GM21528 (cell line): ENCODE measurements at regions not wholly inside any gene's neighbourhood (a gene's known extent, or its start where the extent isn't known, plus 50 kb on each side); places are given as distances from the start of the nearest gene placed in this dataset.
"Not testable (repeated sequence)": the region's sequence is repeated elsewhere in the genome, so short reads cannot be mapped to it uniquely, and the experiment has no call there.

Experiments
- ATAC-seq: cut with Tn5 transposase; IDR thresholded peaks from one replicate; pipeline ENCODE4 v1.9.1; 2021; ENCODE audit warnings: mild to moderate bottlenecking, moderate library complexity; ENCODE audit not compliant: unreplicated experiment, low FRiP score

DNA sequence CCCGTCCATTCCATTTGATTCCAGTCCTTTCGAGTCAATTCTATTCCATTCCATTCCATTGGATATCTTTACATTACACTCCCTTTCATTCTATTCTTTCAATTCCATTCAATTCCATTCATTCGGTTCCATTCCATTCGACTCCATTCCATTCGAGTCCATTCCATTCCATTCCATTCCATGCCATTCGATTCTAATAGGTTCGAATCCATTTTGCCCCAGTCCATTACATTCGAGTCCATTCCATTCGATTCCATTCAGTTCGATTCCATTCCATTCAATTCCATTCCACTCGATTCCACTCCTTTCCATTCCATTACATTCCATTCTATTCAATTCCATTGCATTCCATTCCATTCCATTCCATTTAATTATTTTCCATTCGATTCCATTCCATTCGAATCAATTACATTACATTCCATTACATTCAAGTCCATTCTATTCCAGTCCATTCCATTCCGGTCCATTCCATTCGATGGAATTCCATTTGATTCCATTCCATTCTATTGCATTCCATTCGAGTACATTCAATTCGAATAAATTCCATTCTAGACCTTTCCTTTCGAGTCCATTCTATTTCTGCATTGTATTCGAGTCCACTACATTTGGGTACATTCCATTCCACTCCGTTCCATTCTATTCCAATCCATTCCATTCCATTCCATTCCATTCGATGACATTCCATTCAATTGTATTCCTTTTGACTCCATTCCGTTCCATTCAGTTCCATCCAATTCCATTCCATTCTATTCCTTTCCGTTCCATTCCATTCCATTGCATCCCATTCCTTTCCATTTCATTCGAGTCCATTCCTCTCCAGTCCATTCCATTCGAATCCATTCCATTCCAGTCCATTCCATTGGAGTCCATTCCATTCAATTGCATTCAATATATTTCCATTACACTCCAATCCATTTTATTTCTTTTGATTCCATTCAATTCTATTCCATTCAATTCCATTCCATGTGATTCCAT, 2604.8 kb upstream of the TPTE start:
- no peak for ATAC-seq

DNA sequence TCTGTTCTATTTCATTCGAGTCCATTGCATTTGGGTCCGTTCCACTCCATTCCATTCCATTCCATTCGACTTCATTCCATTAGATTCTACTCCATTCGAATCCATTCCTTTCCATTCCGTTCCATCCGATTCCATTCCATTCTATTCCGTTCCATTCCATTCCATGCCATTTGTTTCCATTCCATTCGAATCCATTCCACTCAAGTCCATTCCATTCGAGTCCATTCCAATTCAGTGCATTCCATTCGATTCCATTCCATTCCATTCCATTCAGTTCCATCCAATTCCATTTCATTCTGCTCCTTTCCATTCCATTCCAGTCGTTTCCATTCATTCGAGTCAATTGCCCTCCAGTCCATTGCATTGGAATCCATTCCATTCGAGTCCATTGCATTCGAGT, 2603.7 kb upstream of the TPTE start:
- ATAC-seq = no peak

DNA sequence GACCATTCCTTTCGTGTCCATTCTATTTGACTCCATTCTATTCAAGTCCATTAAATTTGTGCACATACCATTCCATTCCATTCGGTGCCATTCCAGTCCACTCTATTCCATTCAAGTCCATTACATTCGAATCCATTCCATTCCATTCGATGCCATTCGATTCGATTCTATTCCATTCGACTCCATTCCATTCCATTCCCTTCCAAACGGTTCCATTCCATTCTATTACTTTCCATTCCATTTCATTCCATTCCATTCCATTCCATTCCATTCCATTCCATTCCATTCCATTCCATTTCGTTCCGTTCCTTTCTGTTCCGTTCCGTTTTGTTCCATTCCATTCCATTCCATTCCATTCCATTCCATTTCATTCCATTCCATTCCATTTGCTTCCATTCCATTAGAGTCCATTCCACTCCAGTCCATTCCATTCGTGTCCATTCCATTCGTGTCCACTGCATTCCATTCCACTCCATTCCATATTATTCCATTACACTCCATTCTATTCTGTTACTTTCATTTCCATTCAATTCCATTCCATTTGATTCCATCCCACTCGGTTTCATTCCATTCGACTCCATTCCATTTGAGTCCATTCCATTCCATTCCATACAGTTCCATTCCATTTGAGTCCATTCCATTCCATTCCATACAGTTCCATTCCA, 2595.3 kb upstream of the TPTE start:
- ATAC-seq = peak; percentile 80

DNA sequence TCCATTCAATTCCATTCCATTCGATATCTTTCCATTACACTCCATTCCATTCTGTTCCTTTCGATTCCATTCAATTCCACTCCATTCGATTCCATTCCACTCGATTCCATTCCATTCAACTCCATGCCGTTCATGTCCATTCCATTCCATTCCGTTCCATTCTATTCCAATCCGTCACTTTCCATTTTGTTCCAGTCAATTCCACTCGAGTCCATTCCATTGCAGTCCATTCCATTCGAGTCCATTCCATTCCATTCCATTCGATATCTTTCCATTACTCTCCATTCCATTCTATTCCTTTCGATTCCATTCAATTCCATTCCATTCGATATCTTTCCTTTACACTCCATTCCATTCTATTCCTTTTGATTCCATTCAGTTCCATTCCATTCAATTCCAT, 2592.9 kb upstream of the TPTE start:
- ATAC-seq = not testable (repeated sequence)

DNA sequence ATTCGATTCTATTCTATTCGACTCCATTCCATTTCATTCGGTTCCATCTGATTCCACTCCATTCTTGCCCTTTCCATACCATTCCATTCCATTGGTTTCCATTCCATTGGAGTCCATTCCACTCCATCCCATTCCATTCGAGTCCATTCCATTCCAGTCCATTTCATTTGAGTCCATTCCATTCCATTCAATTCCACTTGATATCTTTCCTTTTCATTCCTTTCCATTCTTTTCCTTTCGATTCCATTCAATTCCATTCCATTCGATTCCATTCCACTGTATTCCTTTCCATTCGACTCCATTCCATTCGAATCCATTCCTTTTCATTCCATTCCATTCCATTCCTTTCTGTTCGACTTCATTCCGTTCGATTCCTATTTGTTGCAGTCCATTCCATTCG, 2591.8 kb upstream of the TPTE start:
- not testable (repeated sequence) for ATAC-seq

DNA sequence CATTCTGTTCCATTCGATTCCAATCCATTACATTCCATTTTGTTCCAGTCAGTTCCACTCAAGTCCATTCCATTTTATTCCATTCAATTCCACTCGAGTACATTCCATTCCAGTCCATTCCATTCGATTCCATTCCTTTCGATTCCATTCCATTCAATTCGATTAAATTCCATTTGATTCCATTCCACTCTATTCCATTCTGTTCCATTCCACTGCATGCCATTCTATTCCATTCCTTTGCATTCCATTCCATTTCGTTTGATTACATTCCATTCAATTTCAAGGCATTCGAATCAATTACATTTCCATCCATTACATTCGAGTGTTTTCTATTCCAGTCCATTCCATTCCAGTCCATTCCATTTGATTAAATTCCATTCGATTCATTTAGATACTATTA, 2590.9 kb upstream of the TPTE start:
- not testable (repeated sequence) for ATAC-seq

DNA sequence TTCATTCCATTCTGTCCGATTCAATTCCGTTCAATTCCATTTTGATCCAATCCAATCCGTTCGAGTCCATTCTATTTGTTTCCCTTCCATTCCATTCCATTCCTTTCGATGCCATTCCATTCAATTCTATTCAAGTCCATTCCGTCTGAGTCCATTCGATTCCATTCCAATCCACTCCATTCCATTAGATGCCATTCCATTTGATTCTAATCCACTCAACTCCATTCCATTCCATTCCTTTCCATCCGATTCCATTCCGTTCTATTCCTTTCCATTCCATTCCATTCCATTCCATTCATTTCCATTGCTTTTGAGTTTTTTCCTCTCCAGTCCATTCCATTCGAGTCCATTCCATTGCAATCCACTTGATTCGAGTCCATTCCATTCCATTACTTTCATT, 2589.3 kb upstream of the TPTE start:
- ATAC-seq = not testable (repeated sequence)

DNA sequence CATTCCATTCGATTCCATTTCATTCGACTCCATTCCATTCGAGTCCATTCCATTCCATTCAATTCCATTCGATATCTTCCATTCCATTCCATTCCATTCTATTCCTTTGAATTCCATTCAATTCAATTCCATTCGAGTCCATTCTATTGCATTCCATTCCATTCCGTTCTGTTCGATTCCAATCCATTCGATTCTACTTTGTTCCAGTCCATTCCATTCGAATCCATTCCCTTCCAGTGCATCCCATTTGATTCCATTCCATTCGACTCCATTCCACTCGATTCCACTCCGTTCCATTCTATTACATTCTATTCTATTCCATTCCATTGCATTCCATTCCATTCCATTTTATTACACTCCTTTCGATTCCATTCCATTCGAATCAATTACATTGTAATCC, 2588.5 kb upstream of the TPTE start:
- ATAC-seq = not testable (repeated sequence)

DNA sequence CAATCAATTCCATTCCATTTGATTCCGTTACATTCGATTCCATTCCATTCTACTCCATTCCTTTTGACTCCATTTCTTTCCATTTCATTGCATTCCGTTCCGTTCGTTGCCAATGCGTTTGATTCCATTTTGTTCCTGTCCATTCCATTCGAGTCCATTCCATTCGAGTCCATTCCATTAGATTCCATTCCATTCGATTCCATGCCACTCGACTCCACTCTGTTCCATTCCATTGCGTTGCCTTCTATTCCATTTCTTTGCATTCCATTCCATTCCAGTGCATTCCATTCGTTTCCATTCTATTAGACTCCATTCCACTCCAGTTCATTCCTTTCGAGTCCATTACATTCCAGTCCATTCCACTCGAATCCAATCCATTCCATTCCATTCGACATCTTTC, 2587.5 kb upstream of the TPTE start:
- no peak for ATAC-seq

DNA sequence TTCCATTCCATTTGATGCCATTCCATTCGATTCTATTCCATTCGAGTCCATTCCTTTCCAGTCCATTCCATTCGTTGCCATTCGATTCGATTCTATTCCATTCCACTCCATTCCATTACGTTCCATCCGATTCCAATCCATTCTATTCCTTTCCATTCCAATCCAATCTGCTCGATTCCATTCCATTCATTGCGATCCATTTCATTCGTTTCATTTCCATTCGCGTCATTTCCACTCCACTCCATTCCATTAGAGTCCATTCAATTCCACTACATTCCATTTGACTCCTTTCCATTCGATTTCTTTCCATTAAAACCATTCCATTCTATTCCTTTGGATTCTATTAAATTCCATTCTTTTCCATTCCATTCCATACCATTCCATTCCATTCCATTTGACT, 2584.1 kb upstream of the TPTE start:
- not testable (repeated sequence) for ATAC-seq

DNA sequence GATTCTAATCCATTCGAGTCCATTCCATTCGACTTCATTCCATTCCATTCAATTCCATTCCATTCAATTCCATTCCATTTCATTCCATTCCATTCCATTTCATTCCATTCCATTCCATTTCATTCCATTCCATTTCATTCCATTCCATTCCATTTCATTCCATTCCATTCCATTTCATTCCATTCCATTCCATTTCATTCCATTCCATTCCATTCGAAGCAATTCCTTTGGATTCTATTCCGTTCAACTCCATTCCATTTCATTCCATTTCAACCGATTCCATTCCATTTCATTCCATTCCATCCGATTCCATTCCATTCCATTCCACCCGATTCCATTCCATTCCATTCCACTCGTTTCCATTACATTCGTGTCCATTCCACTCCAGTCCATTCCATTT, 2583.2 kb upstream of the TPTE start:
- ATAC-seq = not testable (repeated sequence)

DNA sequence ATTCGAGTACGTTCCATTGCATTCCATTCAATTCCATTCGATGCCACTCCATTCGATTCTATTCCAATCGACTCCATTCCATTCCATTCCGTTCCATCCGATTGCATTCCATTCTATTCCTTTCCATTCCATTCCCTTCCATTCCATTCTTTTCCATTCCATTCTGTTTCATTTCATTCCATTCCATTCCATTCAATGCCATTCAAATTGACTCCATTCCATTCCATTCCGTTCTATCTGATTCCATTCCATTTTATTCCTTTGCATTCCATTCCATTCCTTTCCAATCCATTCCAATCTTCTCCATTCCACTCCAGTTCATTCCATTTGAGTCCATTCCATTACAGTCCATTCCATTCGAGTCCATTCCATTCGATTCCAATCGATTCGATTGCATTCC, 2580.0 kb upstream of the TPTE start:
- ATAC-seq = not testable (repeated sequence)

DNA sequence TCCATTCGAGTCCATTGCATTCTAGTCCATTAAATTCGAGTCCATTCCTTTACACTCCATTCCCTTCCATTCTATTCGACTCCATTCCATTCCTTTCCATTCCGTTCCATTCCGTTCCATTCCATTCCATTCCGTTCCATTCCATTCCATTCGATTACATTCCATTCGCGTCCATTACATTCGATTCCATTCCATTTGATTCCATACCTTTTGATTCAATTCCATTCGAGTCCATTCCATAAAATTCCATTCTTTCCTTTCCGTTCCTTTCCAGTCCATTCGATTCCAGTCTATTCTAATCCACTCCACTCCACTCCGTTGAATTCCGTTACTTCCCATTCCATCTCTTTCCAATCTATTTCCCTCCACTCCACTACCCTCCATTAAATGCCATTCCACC, 2579.2 kb upstream of the TPTE start:
- not testable (repeated sequence) for ATAC-seq

DNA sequence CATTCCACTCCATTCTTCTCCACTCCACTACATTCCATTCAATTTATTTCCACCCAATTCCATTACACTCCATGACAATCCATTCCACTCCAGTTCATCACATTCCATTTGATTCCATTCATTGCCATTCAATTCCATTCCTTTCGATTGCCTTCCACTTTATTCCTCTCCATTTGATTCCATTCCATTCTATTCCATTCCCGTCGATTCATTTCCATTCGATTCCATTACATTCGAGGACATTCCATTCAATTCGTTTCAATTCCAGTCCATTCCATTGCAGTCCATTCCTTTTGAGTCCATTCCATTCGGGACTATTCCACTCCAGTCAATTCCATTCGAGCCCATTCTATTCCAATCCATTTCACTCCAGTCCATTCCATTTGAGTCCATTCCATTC, 2577.8 kb upstream of the TPTE start:
- not testable (repeated sequence) for ATAC-seq

DNA sequence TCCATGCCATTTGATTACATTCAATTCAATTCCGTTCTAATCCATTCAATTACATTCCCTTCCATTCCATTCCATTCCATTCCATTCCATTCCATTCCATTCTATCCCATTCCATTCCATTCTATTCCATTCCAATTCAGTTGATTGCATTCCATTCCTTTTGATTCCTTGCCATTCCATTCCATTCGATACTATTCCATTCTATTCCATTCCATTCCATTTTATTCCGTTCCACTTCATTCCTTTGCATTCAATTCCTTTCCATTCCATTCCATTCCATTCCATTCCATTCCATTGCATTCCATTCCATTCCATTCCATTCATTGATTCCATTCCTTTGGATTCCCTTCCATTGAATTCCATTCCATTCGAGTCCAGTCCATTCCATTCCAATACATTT, 2574.0 kb upstream of the TPTE start:
- no peak for ATAC-seq

DNA sequence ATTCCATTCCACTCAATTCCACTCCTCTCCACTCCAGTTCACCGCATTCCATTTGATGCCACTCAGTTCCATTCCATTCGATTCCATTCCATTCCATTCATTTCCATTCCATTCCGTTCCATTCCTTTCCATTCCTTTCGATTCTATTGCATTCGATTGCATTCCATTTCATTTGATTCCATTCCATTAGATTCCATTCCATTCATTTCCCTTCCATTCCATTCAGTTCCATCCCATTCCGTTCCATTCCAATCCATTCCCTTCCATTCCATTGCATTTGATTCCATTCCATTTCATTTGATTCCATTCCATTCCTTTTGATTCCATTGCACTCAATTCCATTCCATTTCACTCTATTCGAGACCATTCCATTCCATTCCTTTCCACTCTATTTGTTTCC, 2572.7 kb upstream of the TPTE start:
- not testable (repeated sequence) for ATAC-seq

DNA sequence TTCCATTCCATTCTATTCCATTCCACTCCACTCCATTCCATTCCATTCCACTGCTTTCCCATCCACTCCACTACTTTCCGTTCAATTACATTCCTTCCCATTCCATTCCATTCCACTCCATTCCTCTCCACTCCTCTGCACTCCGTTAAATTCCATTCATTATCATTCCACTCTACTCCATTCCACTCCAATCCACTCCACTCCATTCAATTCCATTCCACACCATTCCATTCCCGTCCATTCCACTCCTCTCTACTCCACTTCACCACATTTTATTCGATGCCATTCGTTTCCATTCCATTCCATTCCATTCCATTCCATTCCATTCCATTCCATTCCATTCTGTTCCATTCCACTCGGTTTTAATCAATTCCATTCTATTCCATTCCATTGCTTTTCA, 2571.5 kb upstream of the TPTE start:
- not testable (repeated sequence) for ATAC-seq

DNA sequence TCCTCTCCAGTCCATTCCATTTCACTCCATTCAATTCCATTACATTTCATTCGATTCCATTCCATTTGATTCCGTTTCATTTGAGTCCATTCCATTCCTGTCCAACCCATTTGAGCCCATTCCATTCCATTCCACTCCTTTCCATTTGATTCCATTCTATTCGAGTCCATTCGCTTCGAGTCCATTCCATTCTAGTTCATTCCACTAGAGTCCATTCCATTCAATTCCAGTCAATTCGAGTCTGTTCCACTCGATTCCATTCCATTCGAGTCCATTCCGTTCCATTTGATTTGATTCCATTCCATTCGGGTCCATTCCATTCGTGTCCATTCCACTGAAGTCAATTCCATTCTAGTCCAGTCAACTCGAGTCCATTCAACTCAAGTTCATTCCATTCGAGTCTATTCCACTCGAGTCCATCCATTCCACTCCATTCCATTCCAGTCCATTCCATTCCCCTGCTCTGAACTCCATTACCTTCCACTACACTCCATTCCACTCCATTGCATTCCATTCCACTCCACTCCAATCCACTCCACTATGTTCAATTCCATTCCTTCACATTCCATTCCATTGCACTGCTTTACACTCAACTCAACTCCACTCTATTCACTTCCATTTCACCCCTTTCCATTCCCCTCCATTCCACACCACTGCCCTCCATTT, 2569.4 kb upstream of the TPTE start:
- ATAC-seq = no peak

DNA sequence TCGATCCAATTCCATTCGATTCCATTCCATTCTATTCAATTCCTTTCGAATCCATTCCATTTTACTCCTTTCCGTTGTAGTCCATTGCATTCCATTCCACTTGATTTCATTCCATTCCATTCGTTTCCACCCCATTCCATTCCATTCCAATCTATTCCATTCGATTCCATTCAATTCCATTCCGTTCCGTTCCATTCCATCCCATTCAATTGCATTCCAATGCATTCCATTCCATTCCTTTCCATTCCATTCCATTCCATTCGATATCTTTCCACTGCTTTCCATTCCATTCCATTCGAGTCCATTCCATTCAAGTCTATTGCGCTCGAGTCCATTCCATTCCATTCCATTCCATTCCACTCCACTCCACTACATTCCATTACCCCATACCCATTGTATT, 2568.7 kb upstream of the TPTE start:
- ATAC-seq = no peak

DNA sequence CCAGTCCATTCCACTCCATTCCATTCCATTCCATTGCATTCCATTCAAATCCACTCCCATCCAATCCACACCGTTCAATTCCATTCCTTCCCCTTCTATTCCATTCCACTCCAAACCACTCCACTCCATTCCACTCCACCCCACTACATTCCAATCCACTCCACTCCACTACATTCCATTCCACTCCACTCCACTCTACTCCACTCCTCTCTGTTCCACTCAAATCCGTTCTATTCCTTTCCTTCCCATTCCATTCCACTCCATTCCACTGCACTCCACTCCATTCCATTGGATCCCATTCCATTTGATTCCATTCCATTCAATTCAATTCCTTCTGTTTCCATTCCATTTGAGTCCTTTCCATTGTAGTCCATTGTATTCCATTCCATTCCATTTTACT, 2568.3 kb upstream of the TPTE start:
- no peak for ATAC-seq

DNA sequence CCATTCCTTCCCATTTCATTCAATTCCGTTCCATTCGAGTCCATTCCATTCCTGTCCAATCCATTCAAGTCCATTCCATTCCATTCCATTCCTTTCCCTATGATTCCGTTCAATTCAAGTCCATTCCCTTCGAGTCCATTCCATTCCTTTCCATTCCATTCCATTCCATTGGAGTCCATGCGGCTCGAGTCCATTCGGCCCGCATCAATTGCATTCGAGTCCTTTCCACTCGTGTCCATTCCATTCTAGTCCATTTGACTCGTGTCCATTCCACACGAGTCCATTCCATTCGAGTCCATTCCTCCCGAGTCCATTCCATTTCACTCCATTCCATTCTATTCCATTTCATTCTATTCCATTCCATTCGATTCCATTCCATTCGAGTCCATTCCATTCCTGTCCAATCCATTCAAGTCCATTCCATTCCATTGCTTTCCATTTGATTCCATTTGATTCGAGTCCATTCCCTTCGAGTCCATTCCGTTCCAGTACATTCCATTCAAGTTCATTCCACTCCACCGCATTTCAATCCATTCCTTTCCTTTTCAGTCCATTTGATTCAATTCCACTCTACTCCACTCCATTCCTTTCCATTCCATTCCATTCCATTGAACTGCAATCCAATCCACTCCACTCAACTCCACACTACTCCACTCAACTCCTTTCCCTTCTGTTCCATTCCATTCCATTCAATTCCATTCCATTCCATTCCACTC, 2565.9 kb upstream of the TPTE start:
- ATAC-seq = not testable (repeated sequence)
